GM23338 (cell line): ENCODE measurements at regions not wholly inside any gene's neighbourhood (a gene's known extent, or its start where the extent isn't known, plus 50 kb on each side); places are given as distances from the start of the nearest gene placed in this dataset.

Source experiments
- ATAC-seq: fragments of 200-7000 bp; cut with Tn5 transposase; 3 replicates; pipeline ENCODE4 v1.9.1; 2020
- DNase-seq: peaks from one replicate; pipeline ENCODE4 v3.0.0-alpha.2; 2015; ENCODE audit warnings: low spot score
- H2AFZ ChIP-seq: fragments of 200-600 bp; sonication (generic); 2 replicates; pipeline ENCODE4 v1.8.0; 2016; ENCODE audit warnings: antibody characterized with exemption, mild to moderate bottlenecking, moderate library complexity
- H3F3A ChIP-seq: fragments of 200-600 bp; sonication (generic); replicated peaks from 2 replicates; pipeline ENCODE4 v1.8.0; 2017; ENCODE audit warnings: antibody characterized with exemption, mixed run types, low read depth
- H3K27ac ChIP-seq: fragments of 200-600 bp; sonication (generic); 2 replicates; pipeline ENCODE4 v1.6.1; 2016; ENCODE audit warnings: low read depth
- H3K27me3 ChIP-seq: fragments of 200-600 bp; sonication (generic); 2 replicates; pipeline ENCODE4 v1.8.0; 2016; ENCODE audit warnings: mild to moderate bottlenecking, mixed run types, moderate library complexity; ENCODE audit not compliant: insufficient read depth
- H3K36me3 ChIP-seq: fragments of 200-600 bp; sonication (generic); 2 replicates; pipeline ENCODE4 v1.8.0; 2016; ENCODE audit warnings: mild to moderate bottlenecking; ENCODE audit not compliant: insufficient read depth
- H3K4me1 ChIP-seq: fragments of 200-600 bp; sonication (generic); 2 replicates; pipeline ENCODE4 v1.8.0; 2016; ENCODE audit warnings: mild to moderate bottlenecking, moderate library complexity; ENCODE audit not compliant: insufficient read depth
- H3K4me2 ChIP-seq: fragments of 200-600 bp; sonication (generic); 2 replicates; pipeline ENCODE4 v1.7.1; 2017; ENCODE audit warnings: mixed run types
- H3K4me3 ChIP-seq: fragments of 200-600 bp; sonication (generic); 2 replicates; pipeline ENCODE4 v1.6.1; 2016; ENCODE audit warnings: mixed run types
- H3K79me2 ChIP-seq: fragments of 200-600 bp; sonication (generic); replicated peaks from 2 replicates; pipeline ENCODE4 v1.8.0; 2017; ENCODE audit warnings: mild to moderate bottlenecking; ENCODE audit not compliant: insufficient read depth
- H3K9me2 ChIP-seq: fragments of 200-600 bp; sonication (generic); 2 replicates; pipeline ENCODE4 v1.8.0; 2017; ENCODE audit not compliant: insufficient read depth
- H4K20me1 ChIP-seq: fragments of 200-600 bp; sonication (generic); replicated peaks from 2 replicates; pipeline ENCODE4 v1.8.0; 2017; ENCODE audit warnings: mild to moderate bottlenecking; ENCODE audit not compliant: insufficient read depth
- H3K27ac Mint-ChIP-seq: 2 replicates; pipeline ENCODE4 v1.8.0; 2020; ENCODE audit warnings: inconsistent platforms, mild to moderate bottlenecking, moderate library complexity, mixed read lengths
- H3K27me3 Mint-ChIP-seq: 3 replicates; pipeline ENCODE4 v1.8.0; 2022; ENCODE audit warnings: low read depth, mild to moderate bottlenecking, moderate library complexity, mixed read lengths, inconsistent platforms; ENCODE audit not compliant: insufficient read depth, poor library complexity
- H3K36me3 Mint-ChIP-seq: 3 replicates; pipeline ENCODE4 v1.8.0; 2021; ENCODE audit warnings: low read depth, mild to moderate bottlenecking, inconsistent platforms, moderate library complexity, mixed read lengths
- H3K4me1 Mint-ChIP-seq: 3 replicates; pipeline ENCODE4 v1.8.0; 2020; ENCODE audit warnings: mild to moderate bottlenecking, inconsistent platforms, mixed read lengths
- H3K4me3 Mint-ChIP-seq: 3 replicates; pipeline ENCODE4 v1.8.0; 2021; ENCODE audit warnings: moderate library complexity, mild to moderate bottlenecking, inconsistent platforms, mixed read lengths
- H3K9me3 Mint-ChIP-seq: 3 replicates; pipeline ENCODE4 v1.8.0; 2020; ENCODE audit warnings: moderate library complexity, mild to moderate bottlenecking, inconsistent platforms, mixed read lengths
- CTCF ChIP-seq, 2 experiments: fragments of 200-600 bp in 1 of 2; sonication (generic) in 1 of 2; conservative IDR thresholded peaks; 2 replicates each; pipeline versions ENCODE4 v1.5.1 to v1.6.1; 2016 to 2017; ENCODE audit warnings: antibody characterized with exemption in 2 of 2, low read depth in 2 of 2, mild to moderate bottlenecking in 2 of 2, moderate library complexity in 1 of 2
- ETS1 ChIP-seq: IDR thresholded peaks from 2 replicates; pipeline ENCODE4 v1.6.1; 2016; ENCODE audit warnings: antibody characterized with exemption
- EZH2 ChIP-seq: fragments of 200-600 bp; sonication (generic); IDR thresholded peaks from one replicate; pipeline ENCODE4 v1.8.0; 2017; ENCODE audit warnings: antibody characterized with exemption, mild to moderate bottlenecking, low read depth; ENCODE audit not compliant: unreplicated experiment
- EZH2phosphoT487 ChIP-seq: fragments of 200-600 bp; sonication (generic); IDR thresholded peaks from one replicate; pipeline ENCODE4 v1.8.1; 2018; ENCODE audit warnings: antibody characterized with exemption; ENCODE audit not compliant: unreplicated experiment
- JUNB ChIP-seq: IDR thresholded peaks from one replicate; pipeline ENCODE4 v1.6.1; 2016; ENCODE audit warnings: antibody characterized with exemption; ENCODE audit not compliant: unreplicated experiment
- NANOG ChIP-seq: IDR thresholded peaks from 2 replicates; pipeline ENCODE4 v1.6.1; 2016; ENCODE audit warnings: antibody characterized with exemption, borderline replicate concordance
- STAT1 ChIP-seq: IDR thresholded peaks from one replicate; pipeline ENCODE4 v1.6.1; 2016; ENCODE audit warnings: antibody characterized with exemption; ENCODE audit not compliant: unreplicated experiment
- ZNF331 ChIP-seq: fragments of 250-450 bp; sonication (Bioruptor Pico); IDR thresholded peaks from 2 replicates; pipeline ENCODE4 v1.5.0; 2020; ENCODE audit warnings: low read depth, mild to moderate bottlenecking, moderate library complexity
- ZNF462 ChIP-seq: fragments of 250-450 bp; sonication (Bioruptor Pico); IDR thresholded peaks from 2 replicates; pipeline ENCODE4 v1.5.0; 2020; ENCODE audit warnings: mild to moderate bottlenecking, moderate library complexity

GRCh38 chr9:106738109-106738508 is 124.9 kb upstream of the ZNF462 start:
- Mint-ChIP-seq H3K27me3 (no peaks in the 10 kb centered on the region), H3K27ac (no peak overlapping the region), H3K4me3 (no peak overlapping the region), H3K4me1 (no peaks in the 10 kb centered on the region), H3K36me3 (no peaks in the 10 kb centered on the region), H3K9me3 (no peaks in the 10 kb centered on the region; the same call in 2 of the 3 replicates)
- Histone ChIP-seq H3K4me2 (no peak overlapping the region), H3K4me1 (no peaks in the 10 kb centered on the region), H3K36me3 (no peaks in the 10 kb centered on the region), H3K27me3 (no peaks in the 10 kb centered on the region), H3K4me3 (no peak overlapping the region), H3K79me2 (no peaks in the 10 kb centered on the region), H4K20me1 (no peaks in the 10 kb centered on the region), H2AFZ (no peak overlapping the region), H3K9me2 (peaks cover 17% of the 10 kb centered on the region), H3K27ac (no peak overlapping the region), H3F3A (no peaks in the 10 kb centered on the region)
- no peak for ATAC-seq
- TF ChIP-seq ZNF331 (CRISPR knock-in tag), result no peak
- no peak for TF ChIP-seq EZH2
- TF ChIP-seq ETS1, result no peak
- TF ChIP-seq JUNB, result no peak
- TF ChIP-seq NANOG, result no peak
- TF ChIP-seq EZH2phosphoT487, result no peak
- TF ChIP-seq STAT1, result no peak
- no peak for DNase-seq

- Histone ChIP-seq H3K27me3 (no peaks in the 10 kb centered on the region), H3K4me1 (no peaks in the 10 kb centered on the region), H3F3A (no peaks in the 10 kb centered on the region), H3K4me3 (no peak overlapping the region), H3K79me2 (no peaks in the 10 kb centered on the region), H4K20me1 (no peaks in the 10 kb centered on the region), H3K9me2 (peaks cover 22% of the 10 kb centered on the region), H2AFZ (no peak overlapping the region), H3K36me3 (no peaks in the 10 kb centered on the region), H3K27ac (no peak overlapping the region), H3K4me2 (no peak overlapping the region)
- Mint-ChIP-seq H3K27ac (no peak overlapping the region), H3K4me1 (no peaks in the 10 kb centered on the region), H3K27me3 (no peaks in the 10 kb centered on the region), H3K36me3 (no peaks in the 10 kb centered on the region), H3K9me3 (no peaks in the 10 kb centered on the region), H3K4me3 (no peak overlapping the region)
- TF ChIP-seq CTCF (conservative IDR thresholded peaks at IDR 0.05; ENCODE audit: low read depth in 2 of 2) (no peak), ZNF331 (CRISPR knock-in tag) (no peak)
- no peak for DNase-seq
- ATAC-seq, result no peak
These were observed 117.5 kb upstream of the ZNF462 start for GRCh38 chr9:106745457-106745856.

GRCh38 chr9:106745876-106746275 is 117.1 kb upstream of the ZNF462 start:
- no peaks in the 10 kb centered on the region for H4K20me1 ChIP-seq
- Mint-ChIP-seq H3K4me3 (no peak overlapping the region), H3K27ac (no peak overlapping the region), H3K9me3 (no peaks in the 10 kb centered on the region), H3K27me3 (no peaks in the 10 kb centered on the region), H3K4me1 (no peaks in the 10 kb centered on the region), H3K36me3 (no peaks in the 10 kb centered on the region)
- no peak overlapping the region for H3K4me2 ChIP-seq
- no peak for DNase-seq
- H2AFZ ChIP-seq, result no peak overlapping the region
- H3K4me1 ChIP-seq, result no peaks in the 10 kb centered on the region
- ATAC-seq, result no peak
- H3K27me3 ChIP-seq, result no peaks in the 10 kb centered on the region
- no peaks in the 10 kb centered on the region for H3K36me3 ChIP-seq
- no peak overlapping the region for H3K27ac ChIP-seq
- H3K9me2 ChIP-seq, result peaks cover 22% of the 10 kb centered on the region
- no peaks in the 10 kb centered on the region for H3K79me2 ChIP-seq
- no peak overlapping the region for H3K4me3 ChIP-seq
- no peaks in the 10 kb centered on the region for H3F3A ChIP-seq
- TF ChIP-seq EZH2phosphoT487 (no peak), JUNB (no peak), STAT1 (no peak), ZNF462 (CRISPR knock-in tag) (no peak)
